ENCODE measurements at regions not wholly inside any gene's neighbourhood (a gene's known extent, or its start where the extent isn't known, plus 50 kb on each side); places are given as distances from the start of the nearest gene placed in this dataset.

DNA sequence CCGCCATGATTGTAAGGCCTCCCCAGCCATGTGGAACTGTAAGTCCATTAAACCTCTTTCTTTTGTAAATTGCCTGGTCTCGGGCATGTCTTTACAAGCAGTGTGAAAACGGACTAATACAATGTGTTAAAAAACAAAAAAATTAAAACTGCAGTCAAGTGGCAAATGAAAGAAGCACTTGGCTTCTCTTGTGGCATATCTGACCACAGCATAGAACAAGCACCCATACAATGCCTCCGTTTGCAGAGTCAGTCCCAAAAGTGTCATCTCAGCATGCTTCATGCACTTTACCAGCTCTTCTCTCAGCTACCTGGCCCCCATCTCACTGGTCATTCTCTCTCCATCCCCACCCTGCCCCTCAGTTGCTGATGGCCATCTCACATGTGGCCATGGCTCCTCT lies 51.1 kb upstream of the DAPK1 start:
- TF ChIP-seq, protein P1, sequence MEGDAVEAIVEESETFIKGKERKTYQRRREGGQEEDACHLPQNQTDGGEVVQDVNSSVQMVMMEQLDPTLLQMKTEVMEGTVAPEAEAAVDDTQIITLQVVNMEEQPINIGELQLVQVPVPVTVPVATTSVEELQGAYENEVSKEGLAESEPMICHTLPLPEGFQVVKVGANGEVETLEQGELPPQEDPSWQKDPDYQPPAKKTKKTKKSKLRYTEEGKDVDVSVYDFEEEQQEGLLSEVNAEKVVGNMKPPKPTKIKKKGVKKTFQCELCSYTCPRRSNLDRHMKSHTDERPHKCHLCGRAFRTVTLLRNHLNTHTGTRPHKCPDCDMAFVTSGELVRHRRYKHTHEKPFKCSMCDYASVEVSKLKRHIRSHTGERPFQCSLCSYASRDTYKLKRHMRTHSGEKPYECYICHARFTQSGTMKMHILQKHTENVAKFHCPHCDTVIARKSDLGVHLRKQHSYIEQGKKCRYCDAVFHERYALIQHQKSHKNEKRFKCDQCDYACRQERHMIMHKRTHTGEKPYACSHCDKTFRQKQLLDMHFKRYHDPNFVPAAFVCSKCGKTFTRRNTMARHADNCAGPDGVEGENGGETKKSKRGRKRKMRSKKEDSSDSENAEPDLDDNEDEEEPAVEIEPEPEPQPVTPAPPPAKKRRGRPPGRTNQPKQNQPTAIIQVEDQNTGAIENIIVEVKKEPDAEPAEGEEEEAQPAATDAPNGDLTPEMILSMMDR (IDR thresholded peaks at IDR 0.05), result no peak
- H3K9ac ChIP-seq (ENCODE audit: low read depth in 2 of 2, low read length in 2 of 2), result no peak overlapping the region
- no peaks in the 10 kb centered on the region for H3K27me3 ChIP-seq

DNA sequence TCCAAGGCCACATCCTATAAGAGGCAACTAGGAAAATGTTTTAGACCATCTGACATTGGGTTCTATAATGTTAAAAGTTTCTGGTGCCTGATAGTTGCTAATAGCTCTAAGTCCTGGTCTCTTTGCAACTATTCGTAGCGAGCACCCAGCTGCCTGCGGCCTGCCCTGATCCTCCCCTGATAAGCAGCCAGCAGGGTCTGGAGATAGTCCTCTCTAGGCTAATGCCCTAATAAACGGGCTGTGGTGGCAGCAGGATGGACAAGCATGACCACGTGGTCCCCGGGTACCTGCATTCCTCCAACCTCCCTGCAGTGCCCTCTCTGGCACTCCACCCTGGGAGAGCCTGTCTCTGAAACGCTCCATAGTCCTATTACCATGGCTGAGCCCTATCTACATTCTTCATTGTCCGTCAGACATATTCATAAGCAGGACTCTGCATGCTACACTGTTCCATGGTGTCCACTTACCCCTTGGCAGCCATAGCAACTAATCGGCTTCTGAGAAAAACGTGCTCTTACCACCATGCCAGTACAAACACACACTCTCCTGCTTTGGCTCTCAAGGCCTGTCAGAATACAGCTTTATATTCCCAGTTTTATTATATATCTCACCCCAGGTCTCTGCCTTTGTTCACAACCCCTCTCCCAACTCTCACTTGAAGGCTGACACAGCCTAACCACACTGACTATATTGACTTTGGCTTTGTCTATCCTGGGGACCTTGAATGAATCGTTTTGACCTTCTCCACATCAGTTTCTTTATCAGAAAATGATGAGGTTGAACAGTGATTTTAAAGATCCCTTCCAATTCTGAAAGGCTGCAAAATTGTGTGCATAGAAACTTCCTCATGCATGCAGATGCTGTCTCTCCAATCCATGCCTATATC lies 49.9 kb upstream of the DAPK1 start:
- Histone ChIP-seq H3K27ac (no peak overlapping the region), H3K4me3 (no peak overlapping the region), H3K4me1 (no peaks in the 10 kb centered on the region), H3K9ac (ENCODE audit: low read depth in 2 of 2, low read length in 2 of 2) (no peak overlapping the region), H3K9me3 (no peaks in the 10 kb centered on the region), H3K27me3 (no peaks in the 10 kb centered on the region), H3K36me3 (no peaks in the 10 kb centered on the region)
- no peak for DNase-seq
- intact Hi-C loops (cut with DNase I), result no loop called here
- TF ChIP-seq, protein P1 (IDR thresholded peaks at IDR 0.05), result no peak

More for the DNA sequence above, 51.1 kb upstream of the DAPK1 start:
- no peaks in the 10 kb centered on the region for H3K36me3 ChIP-seq
- no peak overlapping the region for H3K4me3 ChIP-seq
- H3K4me1 ChIP-seq, result no peaks in the 10 kb centered on the region
- no peaks in the 10 kb centered on the region for H3K9me3 ChIP-seq
- DNase-seq, result no peak
- intact Hi-C loops (cut with DNase I), result no loop called here
- no peak overlapping the region for H3K27ac ChIP-seq
